A549 (cell line): ENCODE measurements at regions not wholly inside any gene's neighbourhood (a gene's known extent, or its start where the extent isn't known, plus 50 kb on each side); places are given as distances from the start of the nearest gene placed in this dataset.

Source experiments
- ATAC-seq, 2 experiments: fragments of 200-7000 bp in 1 of 2; fragments of >200 bp in 1 of 2; cut with Nextera tagmentation in 1 of 2; cut with Tn5 transposase in 1 of 2; 3 replicates each; pipeline versions ENCODE4 v1.8.0 to v1.9.1; 2018 to 2020; ENCODE audit warnings: mild to moderate bottlenecking in 1 of 2, moderate library complexity in 1 of 2
- CTCF ChIA-PET: fragments of 300-600 bp; sonication (Branson Sonifier 250); formaldehyde crosslinking; extraction: SDS; loops from one replicate; lab custom pipeline; 2021; ENCODE audit warnings: antibody characterized with exemption, inconsistent platforms; lab: Yijun Ruan, JAX
- POLR2A ChIA-PET: fragments of 350-600 bp; formaldehyde crosslinking; extraction: SDS; loops from one replicate; lab custom pipeline; 2021; ENCODE audit warnings: antibody characterized with exemption, inconsistent platforms; lab: Yijun Ruan, JAX
- DNase-seq, 2 experiments: peaks; one replicate each; pipeline versions ENCODE4 v3.0.0 to v3.0.0-alpha.2; 2011 to 2016; ENCODE audit warnings: low read depth in 1 of 2, low spot score in 1 of 2
- FAIRE-seq: peaks from 2 replicates; lab custom pipeline; 2011; peaks lifted over from hg19 to GRCh38; lab: Jason Lieb, UNC
- H3K27ac ChIP-seq, 2 experiments: fragments of >200 bp; sonication (Bioruptor Twin); formaldehyde crosslinking; 3 replicates each; pipeline ENCODE4 v1.5.1; 2016 to 2017
- H3K4me1 ChIP-seq: fragments of >200 bp; sonication (Bioruptor Twin); formaldehyde crosslinking; 3 replicates; pipeline ENCODE4 v1.6.1; 2016
- H3K4me2 ChIP-seq: fragments of >200 bp; sonication (Bioruptor Twin); formaldehyde crosslinking; 3 replicates; pipeline ENCODE4 v1.6.1; 2016
- H3K4me3 ChIP-seq: fragments of >200 bp; sonication (Bioruptor Twin); formaldehyde crosslinking; 3 replicates; pipeline ENCODE4 v1.5.1; 2016
- H3K9me3 ChIP-seq: fragments of >200 bp; sonication (Bioruptor Twin); formaldehyde crosslinking; 3 replicates; pipeline ENCODE4 v1.6.1; 2016
- ATOH8 ChIP-seq: fragments of 250-450 bp; sonication (Bioruptor Pico); IDR thresholded peaks from 2 replicates; pipeline ENCODE4 v1.5.0; 2020; ENCODE audit warnings: low read depth, mild to moderate bottlenecking, moderate library complexity
- BHLHE40 ChIP-seq: IDR thresholded peaks from 2 replicates; pipeline ENCODE4 v1.6.1; 2012; ENCODE audit warnings: low read depth, low read length, inconsistent platforms
- CBX2 ChIP-seq: fragments of 200-600 bp; sonication (generic); IDR thresholded peaks from 2 replicates; pipeline ENCODE4 v1.6.1; 2016; ENCODE audit warnings: low read depth, mild to moderate bottlenecking, borderline replicate concordance
- CEBPB ChIP-seq, 2 experiments: fragments of >200 bp in 1 of 2; sonication (Bioruptor Twin) in 1 of 2; formaldehyde crosslinking in 1 of 2; IDR thresholded peaks; 2 replicates each; pipeline ENCODE4 v1.6.1; 2012 to 2016
- EHF ChIP-seq: fragments of 250-450 bp; sonication (Bioruptor Pico); IDR thresholded peaks from 2 replicates; pipeline ENCODE4 v1.5.0; 2020; ENCODE audit warnings: mild to moderate bottlenecking
- FOXS1 ChIP-seq: fragments of 250-450 bp; sonication (Bioruptor Pico); IDR thresholded peaks from 2 replicates; pipeline ENCODE4 v1.5.0; 2020; ENCODE audit warnings: mild to moderate bottlenecking, moderate library complexity
- JUN ChIP-seq, 2 experiments: fragments of >200 bp; sonication (Bioruptor Twin); formaldehyde crosslinking; IDR thresholded peaks; 2 replicates in 1 of 2; 3 replicates in 1 of 2; pipeline ENCODE4 v1.6.1; 2016 to 2017
- JUNB ChIP-seq: fragments of >200 bp; sonication (Bioruptor Twin); formaldehyde crosslinking; IDR thresholded peaks from 2 replicates; pipeline ENCODE4 v1.6.1; 2016
- KDM1A ChIP-seq: fragments of 200-600 bp; sonication (generic); IDR thresholded peaks from 2 replicates; pipeline ENCODE4 v1.6.1; 2016; ENCODE audit warnings: low read depth, mild to moderate bottlenecking
- KDM5A ChIP-seq: fragments of 200-600 bp; sonication (generic); IDR thresholded peaks from 2 replicates; pipeline ENCODE4 v1.6.1; 2016; ENCODE audit warnings: antibody characterized with exemption, mild to moderate bottlenecking
- MAZ ChIP-seq: fragments of 150-350 bp; IDR thresholded peaks from 2 replicates; pipeline ENCODE4 v1.6.1; 2014; ENCODE audit warnings: antibody characterized with exemption, low read depth, low read length, borderline replicate concordance
- NR3C1 ChIP-seq: fragments of >200 bp; sonication (Bioruptor Twin); formaldehyde crosslinking; IDR thresholded peaks from 3 replicates; pipeline ENCODE4 v1.6.1; 2017
- PHF8 ChIP-seq: fragments of 200-600 bp; sonication (generic); IDR thresholded peaks from 2 replicates; pipeline ENCODE4 v1.6.1; 2016; ENCODE audit warnings: low read depth, mild to moderate bottlenecking, antibody characterized with exemption, moderate library complexity, borderline replicate concordance
- POLR2A ChIP-seq: IDR thresholded peaks from 2 replicates; pipeline ENCODE4 v1.6.1; 2012; ENCODE audit warnings: mild to moderate bottlenecking, low read length
- POLR2AphosphoS2 ChIP-seq: conservative IDR thresholded peaks from 2 replicates; pipeline ENCODE4 v1.6.1; 2012; ENCODE audit warnings: low read length, improper control_type of control experiment, inconsistent platforms
- RAD21 ChIP-seq, 2 experiments: fragments of >200 bp in 1 of 2; sonication (Bioruptor Twin) in 1 of 2; formaldehyde crosslinking in 1 of 2; IDR thresholded peaks in 1 of 2; conservative IDR thresholded peaks in 1 of 2; 2 replicates in 1 of 2; 3 replicates in 1 of 2; pipeline ENCODE4 v1.6.1; 2012 to 2018; ENCODE audit warnings: inconsistent platforms in 1 of 2
- RARB ChIP-seq: fragments of 250-450 bp; sonication (Bioruptor Pico); IDR thresholded peaks from 2 replicates; pipeline ENCODE4 v1.8.0; 2021; ENCODE audit warnings: mild to moderate bottlenecking, moderate library complexity
- SMC3 ChIP-seq: fragments of >200 bp; sonication (Bioruptor Twin); formaldehyde crosslinking; IDR thresholded peaks from 3 replicates; pipeline ENCODE4 v1.6.1; 2018; ENCODE audit warnings: inconsistent platforms
- TP53 ChIP-seq: fragments of 250-450 bp; sonication (Bioruptor Pico); IDR thresholded peaks from 2 replicates; pipeline ENCODE4 v1.5.0; 2021; ENCODE audit warnings: mild to moderate bottlenecking, moderate library complexity
- WGBS: methylation state at CpG from one replicate; pipeline ENCODE4 v1.1.6; 2017; ENCODE audit errors: missing lambda C conversion rate; 5-methylcytosine and 5-hydroxymethylcytosine counted together
- TF ChIP-seq, protein P1 (sequence below): fragments of >200 bp; sonication (Bioruptor Twin); formaldehyde crosslinking; IDR thresholded peaks from 3 replicates; pipeline ENCODE4 v1.5.1; 2016
- TF ChIP-seq, protein P2 (sequence below): fragments of 250-450 bp; sonication (Bioruptor Pico); IDR thresholded peaks from 2 replicates; pipeline ENCODE4 v1.5.0; 2021; ENCODE audit warnings: mild to moderate bottlenecking, moderate library complexity, borderline replicate concordance
- TF ChIP-seq, protein P3 (sequence below): fragments of 200-600 bp; sonication (generic); IDR thresholded peaks from 2 replicates; pipeline ENCODE4 v1.6.1; 2016; ENCODE audit warnings: antibody characterized with exemption, mild to moderate bottlenecking, moderate library complexity
- TF ChIP-seq, protein P4 (sequence below): fragments of >200 bp; sonication (Bioruptor Twin); formaldehyde crosslinking; IDR thresholded peaks from 2 replicates; pipeline ENCODE4 v1.6.1; 2016
- TF ChIP-seq, protein P5 (sequence below): IDR thresholded peaks from 2 replicates; pipeline ENCODE4 v1.6.1; 2012; ENCODE audit warnings: low read depth, borderline replicate concordance

- no peaks in the 10 kb centered on the region for H3K9me3 ChIP-seq
- DNase-seq (no peak), ATAC-seq (no peak), FAIRE-seq (no peak)
- ChIA-PET POLR2A (no interaction called here), CTCF (interaction anchor here (0.8 to 2.8 kb wide), 18 partner anchors 9 to 279 kb away, joined by 3 to 19 read pairs (median 4); no protein-coding TSS in a partner anchor)
- H3K4me3 ChIP-seq: no peak overlapping the region
- 0 out of 3 replicates have a peak, but pooled peaks cover 3% of the 10 kb centered on the region for H3K4me1 ChIP-seq
- H3K4me2 ChIP-seq: no peak overlapping the region
- TF ChIP-seq, protein P1, sequence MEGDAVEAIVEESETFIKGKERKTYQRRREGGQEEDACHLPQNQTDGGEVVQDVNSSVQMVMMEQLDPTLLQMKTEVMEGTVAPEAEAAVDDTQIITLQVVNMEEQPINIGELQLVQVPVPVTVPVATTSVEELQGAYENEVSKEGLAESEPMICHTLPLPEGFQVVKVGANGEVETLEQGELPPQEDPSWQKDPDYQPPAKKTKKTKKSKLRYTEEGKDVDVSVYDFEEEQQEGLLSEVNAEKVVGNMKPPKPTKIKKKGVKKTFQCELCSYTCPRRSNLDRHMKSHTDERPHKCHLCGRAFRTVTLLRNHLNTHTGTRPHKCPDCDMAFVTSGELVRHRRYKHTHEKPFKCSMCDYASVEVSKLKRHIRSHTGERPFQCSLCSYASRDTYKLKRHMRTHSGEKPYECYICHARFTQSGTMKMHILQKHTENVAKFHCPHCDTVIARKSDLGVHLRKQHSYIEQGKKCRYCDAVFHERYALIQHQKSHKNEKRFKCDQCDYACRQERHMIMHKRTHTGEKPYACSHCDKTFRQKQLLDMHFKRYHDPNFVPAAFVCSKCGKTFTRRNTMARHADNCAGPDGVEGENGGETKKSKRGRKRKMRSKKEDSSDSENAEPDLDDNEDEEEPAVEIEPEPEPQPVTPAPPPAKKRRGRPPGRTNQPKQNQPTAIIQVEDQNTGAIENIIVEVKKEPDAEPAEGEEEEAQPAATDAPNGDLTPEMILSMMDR: no peak
- TF ChIP-seq RARB (no peak), FOXS1 (CRISPR knock-in tag) (no peak), KDM5A (no peak), EHF (no peak), BHLHE40 (no peak)
- no peak overlapping the region for H3K27ac ChIP-seq
- WGBS: 88% methylated on average over 10 of the region's 16 CpGs
These were observed 172.4 kb upstream of the GSE1 start for GRCh38 chr16:85440744-85441143.

DNA sequence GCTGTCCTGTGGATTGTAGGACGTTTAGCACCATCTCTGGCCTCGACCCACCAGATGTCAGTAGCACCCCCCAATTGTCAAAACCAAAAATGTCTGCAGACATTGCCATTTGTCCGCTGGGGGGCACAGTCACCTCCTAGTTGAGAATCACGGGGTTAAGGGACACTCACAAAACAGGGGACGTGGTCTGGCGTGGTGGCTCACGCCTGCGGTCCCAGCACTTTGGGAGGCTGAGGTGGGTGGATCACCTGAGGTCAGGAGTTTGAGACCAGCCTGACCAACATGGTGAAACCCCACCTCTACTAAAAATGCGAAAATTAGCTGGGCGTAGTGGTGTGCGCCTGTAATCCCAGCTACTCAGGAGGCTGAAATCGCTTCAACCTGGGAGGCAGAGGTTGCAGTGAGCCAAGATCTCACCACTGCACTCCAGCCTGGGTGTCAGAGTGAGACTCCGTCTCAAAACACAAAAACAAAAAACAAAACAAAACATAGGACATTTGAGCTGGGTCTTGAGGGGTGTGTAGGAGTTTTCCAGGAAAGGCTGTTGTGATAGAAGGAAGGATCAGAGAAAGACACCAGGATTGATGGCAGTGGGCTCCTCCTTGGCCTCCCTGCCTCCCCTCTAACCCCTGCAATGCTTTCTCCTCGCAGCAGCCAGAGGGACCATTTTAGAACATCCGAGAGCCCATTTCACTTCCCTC lies 171.8 kb upstream of the GSE1 start:
- H3K4me1 ChIP-seq: 0 out of 3 replicates have a peak, but pooled peaks cover 3% of the 10 kb centered on the region
- ATAC-seq (no peak; a peak in 1 of 6 replicates), DNase-seq (peak in 1 of 2 experiments; percentile 34), FAIRE-seq (no peak)
- no peaks in the 10 kb centered on the region for H3K9me3 ChIP-seq
- no peak overlapping the region for H3K4me2 ChIP-seq
- WGBS: 66% methylated on average over 15 of the region's 15 CpGs
- CTCF ChIA-PET: interaction anchor here (0.6 to 2.8 kb wide), 26 partner anchors 9 to 217 kb away, joined by 3 to 19 read pairs (median 4); no protein-coding TSS in a partner anchor
- TF ChIP-seq JUNB (no peak), CBX2 (no peak), NR3C1 (no peak), CEBPB (IDR thresholded peaks at IDR 0.05) (no peak), TP53 (CRISPR knock-in tag) (no peak), POLR2AphosphoS2 (no peak), ATOH8 (no peak), PHF8 (no peak), MAZ (no peak), KDM1A (no peak), JUN (IDR thresholded peaks at IDR 0.05) (no peak), SMC3 (peak; percentile 56), POLR2A (no peak), RAD21 (conservative IDR thresholded peaks at IDR 0.05 in 1 of 2, IDR thresholded peaks at IDR 0.05 in 1 of 2) (peak; percentile 59 to 66)
- TF ChIP-seq, protein P1: peak; percentile 41
- TF ChIP-seq, protein P2, sequence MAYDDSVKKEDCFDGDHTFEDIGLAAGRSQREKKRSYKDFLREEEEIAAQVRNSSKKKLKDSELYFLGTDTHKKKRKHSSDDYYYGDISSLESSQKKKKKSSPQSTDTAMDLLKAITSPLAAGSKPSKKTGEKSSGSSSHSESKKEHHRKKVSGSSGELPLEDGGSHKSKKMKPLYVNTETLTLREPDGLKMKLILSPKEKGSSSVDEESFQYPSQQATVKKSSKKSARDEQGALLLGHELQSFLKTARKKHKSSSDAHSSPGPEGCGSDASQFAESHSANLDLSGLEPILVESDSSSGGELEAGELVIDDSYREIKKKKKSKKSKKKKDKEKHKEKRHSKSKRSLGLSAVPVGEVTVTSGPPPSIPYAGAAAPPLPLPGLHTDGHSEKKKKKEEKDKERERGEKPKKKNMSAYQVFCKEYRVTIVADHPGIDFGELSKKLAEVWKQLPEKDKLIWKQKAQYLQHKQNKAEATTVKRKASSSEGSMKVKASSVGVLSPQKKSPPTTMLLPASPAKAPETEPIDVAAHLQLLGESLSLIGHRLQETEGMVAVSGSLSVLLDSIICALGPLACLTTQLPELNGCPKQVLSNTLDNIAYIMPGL: no peak
- TF ChIP-seq, protein P3, sequence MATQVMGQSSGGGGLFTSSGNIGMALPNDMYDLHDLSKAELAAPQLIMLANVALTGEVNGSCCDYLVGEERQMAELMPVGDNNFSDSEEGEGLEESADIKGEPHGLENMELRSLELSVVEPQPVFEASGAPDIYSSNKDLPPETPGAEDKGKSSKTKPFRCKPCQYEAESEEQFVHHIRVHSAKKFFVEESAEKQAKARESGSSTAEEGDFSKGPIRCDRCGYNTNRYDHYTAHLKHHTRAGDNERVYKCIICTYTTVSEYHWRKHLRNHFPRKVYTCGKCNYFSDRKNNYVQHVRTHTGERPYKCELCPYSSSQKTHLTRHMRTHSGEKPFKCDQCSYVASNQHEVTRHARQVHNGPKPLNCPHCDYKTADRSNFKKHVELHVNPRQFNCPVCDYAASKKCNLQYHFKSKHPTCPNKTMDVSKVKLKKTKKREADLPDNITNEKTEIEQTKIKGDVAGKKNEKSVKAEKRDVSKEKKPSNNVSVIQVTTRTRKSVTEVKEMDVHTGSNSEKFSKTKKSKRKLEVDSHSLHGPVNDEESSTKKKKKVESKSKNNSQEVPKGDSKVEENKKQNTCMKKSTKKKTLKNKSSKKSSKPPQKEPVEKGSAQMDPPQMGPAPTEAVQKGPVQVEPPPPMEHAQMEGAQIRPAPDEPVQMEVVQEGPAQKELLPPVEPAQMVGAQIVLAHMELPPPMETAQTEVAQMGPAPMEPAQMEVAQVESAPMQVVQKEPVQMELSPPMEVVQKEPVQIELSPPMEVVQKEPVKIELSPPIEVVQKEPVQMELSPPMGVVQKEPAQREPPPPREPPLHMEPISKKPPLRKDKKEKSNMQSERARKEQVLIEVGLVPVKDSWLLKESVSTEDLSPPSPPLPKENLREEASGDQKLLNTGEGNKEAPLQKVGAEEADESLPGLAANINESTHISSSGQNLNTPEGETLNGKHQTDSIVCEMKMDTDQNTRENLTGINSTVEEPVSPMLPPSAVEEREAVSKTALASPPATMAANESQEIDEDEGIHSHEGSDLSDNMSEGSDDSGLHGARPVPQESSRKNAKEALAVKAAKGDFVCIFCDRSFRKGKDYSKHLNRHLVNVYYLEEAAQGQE: no peak
- TF ChIP-seq, protein P4, sequence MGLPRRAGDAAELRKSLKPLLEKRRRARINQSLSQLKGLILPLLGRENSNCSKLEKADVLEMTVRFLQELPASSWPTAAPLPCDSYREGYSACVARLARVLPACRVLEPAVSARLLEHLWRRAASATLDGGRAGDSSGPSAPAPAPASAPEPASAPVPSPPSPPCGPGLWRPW: no peak
- TF ChIP-seq, protein P5, sequence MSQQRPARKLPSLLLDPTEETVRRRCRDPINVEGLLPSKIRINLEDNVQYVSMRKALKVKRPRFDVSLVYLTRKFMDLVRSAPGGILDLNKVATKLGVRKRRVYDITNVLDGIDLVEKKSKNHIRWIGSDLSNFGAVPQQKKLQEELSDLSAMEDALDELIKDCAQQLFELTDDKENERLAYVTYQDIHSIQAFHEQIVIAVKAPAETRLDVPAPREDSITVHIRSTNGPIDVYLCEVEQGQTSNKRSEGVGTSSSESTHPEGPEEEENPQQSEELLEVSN: no peak
- no peak overlapping the region for H3K4me3 ChIP-seq
- POLR2A ChIA-PET: no interaction called here
- H3K27ac ChIP-seq: no peak overlapping the region
